PC-3 (cell line): ENCODE measurements at regions not wholly inside any gene's neighbourhood (a gene's known extent, or its start where the extent isn't known, plus 50 kb on each side); places are given as distances from the start of the nearest gene placed in this dataset.

ENCODE experiments used
- CTCF ChIP-seq: fragments of 300-600 bp; sonication (generic); conservative IDR thresholded peaks from 2 replicates; pipeline ENCODE4 v1.5.1; 2017; ENCODE audit warnings: antibody characterized with exemption, low read depth, mild to moderate bottlenecking, low read length
- EZH2 ChIP-seq: fragments of 300-600 bp; sonication (generic); IDR thresholded peaks from one replicate; pipeline ENCODE4 v1.6.1; 2017; ENCODE audit warnings: antibody characterized with exemption, mild to moderate bottlenecking, low read length; ENCODE audit not compliant: unreplicated experiment

- TF ChIP-seq CTCF (no peak), EZH2 (no peak)
Measured at GRCh38 chr22:22388090-22388489, 120.5 kb downstream of the ZNF280B start.
